Peyer's patch (tissue), 4 donors: ENCODE measurements at regions not wholly inside any gene's neighbourhood (a gene's known extent, or its start where the extent isn't known, plus 50 kb on each side); places are given as distances from the start of the nearest gene placed in this dataset.

Source experiments
- DNase-seq, 3 donors: peaks; one replicate each; pipeline ENCODE4 v3.0.0-alpha.2; 2017 to 2019
- H3K27ac ChIP-seq, 4 donors: fragments of 200-600 bp; sonication (generic); one replicate each; pipeline ENCODE4 v1.5.1; 2016 to 2019
- H3K27me3 ChIP-seq, 2 donors: fragments of 200-600 bp; sonication (generic); one replicate each; pipeline ENCODE4 v1.5.1; 2019
- H3K36me3 ChIP-seq, 3 donors: fragments of 200-600 bp; sonication (generic); one replicate each; pipeline ENCODE4 v1.5.1; 2016 to 2019
- H3K4me1 ChIP-seq, 4 donors: fragments of 200-600 bp; sonication (generic); one replicate each; pipeline ENCODE4 v1.5.1; 2016 to 2019
- H3K4me3 ChIP-seq, 4 donors: fragments of 200-600 bp; sonication (generic); 1 replicate in 3 of 4; 2 replicates in 1 of 4; pipeline ENCODE4 v1.5.1; 2016 to 2019; ENCODE audit warnings: mild to moderate bottlenecking in 1 of 4
- H3K9me3 ChIP-seq, 4 donors: fragments of 200-600 bp; sonication (generic); one replicate each; pipeline ENCODE4 v1.5.1; 2016 to 2019; ENCODE audit warnings: mild to moderate bottlenecking in 1 of 4
- CTCF ChIP-seq, 6 experiments: fragments of 450-650 bp in 4 of 6; fragments of 200-600 bp in 2 of 6; sonication (generic) in 1 of 6; IDR thresholded peaks; one replicate each; pipeline ENCODE4 v1.5.1; 2017 to 2019; ENCODE audit warnings: antibody characterized with exemption in 6 of 6, mild to moderate bottlenecking in 3 of 6, moderate library complexity in 1 of 6
- POLR2A ChIP-seq, 2 donors: fragments of 450-650 bp; IDR thresholded peaks; one replicate each; pipeline ENCODE4 v1.5.1; 2017; ENCODE audit warnings: antibody characterized with exemption in 2 of 2, mild to moderate bottlenecking in 2 of 2, moderate library complexity in 2 of 2

GRCh38 chr14:104494483-104494882, 85.1 kb upstream of the C14orf180 start:
- H3K27me3 ChIP-seq = no peaks in the 10 kb centered on the region
- H3K4me1 ChIP-seq = no peaks in the 10 kb centered on the region
- TF ChIP-seq CTCF (IDR thresholded peaks at IDR 0.05) (no peak), POLR2A (IDR thresholded peaks at IDR 0.05) (no peak)
- no peak overlapping the region for H3K4me3 ChIP-seq
- no peaks in the 10 kb centered on the region for H3K36me3 ChIP-seq
- H3K9me3 ChIP-seq = peaks cover 0 to 5% (median 0%) of the 10 kb centered on the region in 4 donors
- no peak overlapping the region for H3K27ac ChIP-seq
- no peak for DNase-seq

GRCh38 chr14:104496095-104496494, 83.5 kb upstream of the C14orf180 start:
- peak in 1 of 3 donors; percentile 25 for DNase-seq
- Histone ChIP-seq H3K36me3 (no peaks in the 10 kb centered on the region), H3K27ac (no peak overlapping the region), H3K4me1 (no peaks in the 10 kb centered on the region), H3K9me3 (peaks cover 0 to 5% (median 0%) of the 10 kb centered on the region in 4 donors), H3K27me3 (no peaks in the 10 kb centered on the region), H3K4me3 (no peak overlapping the region)
- TF ChIP-seq CTCF (IDR thresholded peaks at IDR 0.05) (no peak), POLR2A (IDR thresholded peaks at IDR 0.05) (no peak)

GRCh38 chr14:104499784-104500760, 79.5 kb upstream of the C14orf180 start:
- TF ChIP-seq CTCF (IDR thresholded peaks at IDR 0.05) (no peak), POLR2A (IDR thresholded peaks at IDR 0.05) (no peak)
- Histone ChIP-seq H3K27ac (no peak overlapping the region), H3K4me1 (no peaks in the 10 kb centered on the region), H3K4me3 (no peak overlapping the region), H3K9me3 (peaks cover 0 to 22% (median 0%) of the 10 kb centered on the region in 4 donors), H3K27me3 (no peaks in the 10 kb centered on the region), H3K36me3 (no peaks in the 10 kb centered on the region)
- peak in 2 of 3 donors; percentile 26 to 34 for DNase-seq

- peaks cover 0 to 18% (median 0%) of the 10 kb centered on the region in 4 donors for H3K9me3 ChIP-seq
- no peak for TF ChIP-seq POLR2A (IDR thresholded peaks at IDR 0.05)
- no peaks in the 10 kb centered on the region for H3K27me3 ChIP-seq
- no peak overlapping the region for H3K4me3 ChIP-seq
- H3K27ac ChIP-seq = no peak overlapping the region
- no peak for DNase-seq
- no peaks in the 10 kb centered on the region for H3K4me1 ChIP-seq
- no peaks in the 10 kb centered on the region for H3K36me3 ChIP-seq
Measured at GRCh38 chr14:104502060-104502459, 77.5 kb upstream of the C14orf180 start.

- no peak for DNase-seq
- H3K27me3 ChIP-seq = no peaks in the 10 kb centered on the region
- H3K4me3 ChIP-seq = no peak overlapping the region
- H3K27ac ChIP-seq = no peak overlapping the region
- no peaks in the 10 kb centered on the region for H3K36me3 ChIP-seq
- no peaks in the 10 kb centered on the region for H3K4me1 ChIP-seq
- H3K9me3 ChIP-seq = peaks cover 0 to 24% (median 0%) of the 10 kb centered on the region in 4 donors
- no peak for TF ChIP-seq POLR2A (IDR thresholded peaks at IDR 0.05)
- TF ChIP-seq CTCF (IDR thresholded peaks at IDR 0.05) = no peak
Measured at GRCh38 chr14:104503691-104504090, 75.9 kb upstream of the C14orf180 start.

- TF ChIP-seq POLR2A (IDR thresholded peaks at IDR 0.05) (no peak), CTCF (IDR thresholded peaks at IDR 0.05) (no peak)
- Histone ChIP-seq H3K9me3 (peaks cover 0 to 24% (median 0%) of the 10 kb centered on the region in 4 donors), H3K4me1 (no peaks in the 10 kb centered on the region), H3K4me3 (no peak overlapping the region), H3K27me3 (no peaks in the 10 kb centered on the region), H3K36me3 (no peaks in the 10 kb centered on the region), H3K27ac (no peak overlapping the region)
- no peak for DNase-seq
Measured at GRCh38 chr14:104504172-104504735, 75.3 kb upstream of the C14orf180 start.
